Caco-2 (cell line): ENCODE measurements at regions not wholly inside any gene's neighbourhood (a gene's known extent, or its start where the extent isn't known, plus 50 kb on each side); places are given as distances from the start of the nearest gene placed in this dataset.

Experiments used
- BruUV-seq: library from RNA; stranded (reverse); fragments of 400-500 nt; replicated peaks from 2 replicates; lab custom pipeline; 2021; lab: Mats Ljungman, UMichigan
- CTCF ChIA-PET: fragments of 300-600 bp; sonication (Branson Sonifier 250); formaldehyde crosslinking; loops from one replicate; lab custom pipeline; 2022; ENCODE audit warnings: antibody characterized with exemption; lab: Charles Lee
- POLR2A ChIA-PET: fragments of 300-600 bp; sonication (Branson Sonifier 250); formaldehyde crosslinking; loops from one replicate; lab custom pipeline; 2022; ENCODE audit warnings: antibody characterized with exemption; lab: Charles Lee
- DNase-seq, 2 experiments: peaks; one replicate each; pipeline versions ENCODE4 v3.0.0 to v3.0.0-alpha.2; 2020 to 2022
- H3K27me3 ChIP-seq: replicated peaks from 2 replicates; pipeline ENCODE4 v1.6.0; 2011; ENCODE audit warnings: low read length; ENCODE audit not compliant: control insufficient read depth, insufficient read depth
- H3K36me3 ChIP-seq: 2 replicates; pipeline ENCODE4 v1.5.1; 2011; ENCODE audit warnings: low read length; ENCODE audit not compliant: control insufficient read depth, insufficient read depth
- H3K4me1 ChIP-seq: fragments of 250-450 bp; sonication (Bioruptor Pico); 2 replicates; pipeline ENCODE4 v1.5.1; 2020; ENCODE audit warnings: mild to moderate bottlenecking
- H3K4me3 ChIP-seq: 2 replicates; pipeline ENCODE4 v1.5.1; 2011; ENCODE audit warnings: low read depth, mild to moderate bottlenecking, control low read depth, low read length
- H3K9me3 ChIP-seq: fragments of 250-450 bp; sonication (Bioruptor Pico); 2 replicates; pipeline ENCODE4 v1.5.1; 2020; ENCODE audit warnings: mild to moderate bottlenecking, moderate library complexity
- H3K27ac Mint-ChIP-seq: one replicate; pipeline ENCODE4 v1.8.0; 2022; ENCODE audit warnings: mixed read lengths; ENCODE audit not compliant: unreplicated experiment
- H3K27me3 Mint-ChIP-seq: one replicate; pipeline ENCODE4 v1.8.0; 2022; ENCODE audit warnings: mixed read lengths; ENCODE audit not compliant: insufficient read depth, unreplicated experiment
- H3K36me3 Mint-ChIP-seq: one replicate; pipeline ENCODE4 v1.8.0; 2022; ENCODE audit warnings: mild to moderate bottlenecking, mixed read lengths; ENCODE audit not compliant: insufficient read depth, unreplicated experiment
- H3K4me1 Mint-ChIP-seq: one replicate; pipeline ENCODE4 v1.8.0; 2022; ENCODE audit warnings: low read depth, mixed read lengths; ENCODE audit not compliant: unreplicated experiment
- H3K4me3 Mint-ChIP-seq: one replicate; pipeline ENCODE4 v1.8.0; 2022; ENCODE audit warnings: mild to moderate bottlenecking, moderate library complexity, mixed read lengths; ENCODE audit not compliant: unreplicated experiment
- H3K9me3 Mint-ChIP-seq: one replicate; pipeline ENCODE4 v1.8.0; 2022; ENCODE audit warnings: mixed read lengths; ENCODE audit not compliant: unreplicated experiment
- intact Hi-C: fragments of 100-400 bp; cut with micrococcal nuclease; formaldehyde crosslinking; loops from one replicate; pipeline ENCODE4 v1.10.0; 2022; ENCODE audit not compliant: unreplicated experiment
- TF ChIP-seq, protein P1 (sequence below), 2 experiments: fragments of 200-600 bp in 1 of 2; IDR thresholded peaks; 1 replicate in 1 of 2; 2 replicates in 1 of 2; pipeline versions ENCODE4 v1.5.1 to v1.8.0; 2011 to 2022; ENCODE audit warnings: antibody characterized with exemption in 1 of 2, control low read depth in 1 of 2, inconsistent platforms in 1 of 2, low read depth in 1 of 2, low read length in 1 of 2, mild to moderate bottlenecking in 1 of 2, moderate library complexity in 1 of 2; ENCODE audit not compliant: insufficient read depth in 1 of 2, severe bottlenecking in 1 of 2, unreplicated experiment in 1 of 2

DNA sequence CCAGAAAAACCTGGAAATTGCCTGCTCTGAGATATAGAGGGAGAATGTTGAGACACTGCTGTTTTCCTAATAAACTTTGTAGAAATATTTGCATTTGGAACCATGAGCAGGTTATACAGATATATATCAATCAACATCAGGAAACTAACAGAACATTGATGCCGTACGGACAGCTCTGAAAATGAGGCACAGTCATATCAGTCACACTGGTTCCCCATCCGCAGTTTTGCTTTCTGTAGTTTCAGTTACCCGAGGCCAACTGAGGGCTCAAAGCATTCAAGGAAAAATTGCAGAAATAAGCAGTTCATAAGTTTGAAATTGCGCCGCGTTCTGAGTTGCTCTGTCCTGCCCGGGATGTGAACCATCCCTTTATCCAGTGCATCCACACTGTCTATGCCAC lies 137.9 kb downstream of the KLF6 start:
- TF ChIP-seq, protein P1, sequence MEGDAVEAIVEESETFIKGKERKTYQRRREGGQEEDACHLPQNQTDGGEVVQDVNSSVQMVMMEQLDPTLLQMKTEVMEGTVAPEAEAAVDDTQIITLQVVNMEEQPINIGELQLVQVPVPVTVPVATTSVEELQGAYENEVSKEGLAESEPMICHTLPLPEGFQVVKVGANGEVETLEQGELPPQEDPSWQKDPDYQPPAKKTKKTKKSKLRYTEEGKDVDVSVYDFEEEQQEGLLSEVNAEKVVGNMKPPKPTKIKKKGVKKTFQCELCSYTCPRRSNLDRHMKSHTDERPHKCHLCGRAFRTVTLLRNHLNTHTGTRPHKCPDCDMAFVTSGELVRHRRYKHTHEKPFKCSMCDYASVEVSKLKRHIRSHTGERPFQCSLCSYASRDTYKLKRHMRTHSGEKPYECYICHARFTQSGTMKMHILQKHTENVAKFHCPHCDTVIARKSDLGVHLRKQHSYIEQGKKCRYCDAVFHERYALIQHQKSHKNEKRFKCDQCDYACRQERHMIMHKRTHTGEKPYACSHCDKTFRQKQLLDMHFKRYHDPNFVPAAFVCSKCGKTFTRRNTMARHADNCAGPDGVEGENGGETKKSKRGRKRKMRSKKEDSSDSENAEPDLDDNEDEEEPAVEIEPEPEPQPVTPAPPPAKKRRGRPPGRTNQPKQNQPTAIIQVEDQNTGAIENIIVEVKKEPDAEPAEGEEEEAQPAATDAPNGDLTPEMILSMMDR (IDR thresholded peaks at IDR 0.05; ENCODE audit: insufficient read depth in 1 of 2, low read depth in 1 of 2, low read length in 1 of 2, severe bottlenecking in 1 of 2, unreplicated experiment in 1 of 2) = no peak
- POLR2A ChIA-PET = interaction anchor here (0.7 kb wide), 1 partner anchor 37 kb away, joined by 3 read pairs; no protein-coding TSS in a partner anchor
- no peaks in the 10 kb centered on the region for H3K36me3 Mint-ChIP-seq
- H3K36me3 ChIP-seq = no peaks in the 10 kb centered on the region
- no peaks in the 10 kb centered on the region for H3K9me3 ChIP-seq
- H3K9me3 Mint-ChIP-seq = no peaks in the 10 kb centered on the region
- DNase-seq = no peak
- no peak overlapping the region for H3K4me3 ChIP-seq
- no peaks in the 10 kb centered on the region for H3K4me1 Mint-ChIP-seq
- no peak overlapping the region for H3K4me3 Mint-ChIP-seq
- no peak overlapping the region for H3K27ac Mint-ChIP-seq
- intact Hi-C loops = no loop called here
- H3K27me3 ChIP-seq = no peaks in the 10 kb centered on the region
- CTCF ChIA-PET = no interaction called here
- no TSS peak for BruUV-seq
- no peaks in the 10 kb centered on the region for H3K4me1 ChIP-seq
- no peaks in the 10 kb centered on the region for H3K27me3 Mint-ChIP-seq

DNA sequence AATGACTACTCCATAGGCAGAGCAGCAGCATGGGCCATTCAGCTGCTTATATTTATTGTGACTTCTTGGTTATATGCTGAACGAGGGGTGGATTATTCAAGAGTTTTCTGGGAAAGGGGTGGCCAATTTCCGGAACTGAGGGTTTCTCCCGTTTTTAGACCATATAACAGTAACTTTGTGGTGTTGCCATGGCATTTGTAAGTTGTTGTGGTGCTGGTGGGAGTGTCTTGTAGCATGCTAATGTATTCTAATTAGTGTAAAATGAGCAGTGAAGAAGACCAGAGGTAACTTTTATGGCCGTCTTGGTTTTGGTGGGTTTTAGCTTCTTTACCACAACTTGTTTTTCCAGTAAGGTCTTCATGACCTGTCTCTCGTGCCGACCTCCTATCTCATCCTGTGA lies 139.6 kb downstream of the KLF6 start:
- no peaks in the 10 kb centered on the region for H3K4me1 ChIP-seq
- POLR2A ChIA-PET = no interaction called here
- no peaks in the 10 kb centered on the region for H3K36me3 ChIP-seq
- no TSS peak for BruUV-seq
- Mint-ChIP-seq H3K36me3 (no peaks in the 10 kb centered on the region), H3K9me3 (no peaks in the 10 kb centered on the region), H3K4me3 (no peak overlapping the region), H3K27me3 (no peaks in the 10 kb centered on the region), H3K27ac (no peak overlapping the region), H3K4me1 (no peaks in the 10 kb centered on the region)
- no peaks in the 10 kb centered on the region for H3K9me3 ChIP-seq
- H3K27me3 ChIP-seq = no peaks in the 10 kb centered on the region
- no peak overlapping the region for H3K4me3 ChIP-seq
- intact Hi-C loops = no loop called here
- TF ChIP-seq, protein P1 (IDR thresholded peaks at IDR 0.05; ENCODE audit: insufficient read depth in 1 of 2, low read depth in 1 of 2, low read length in 1 of 2, severe bottlenecking in 1 of 2, unreplicated experiment in 1 of 2) = no peak
- no peak for DNase-seq
- CTCF ChIA-PET = no interaction called here

DNA sequence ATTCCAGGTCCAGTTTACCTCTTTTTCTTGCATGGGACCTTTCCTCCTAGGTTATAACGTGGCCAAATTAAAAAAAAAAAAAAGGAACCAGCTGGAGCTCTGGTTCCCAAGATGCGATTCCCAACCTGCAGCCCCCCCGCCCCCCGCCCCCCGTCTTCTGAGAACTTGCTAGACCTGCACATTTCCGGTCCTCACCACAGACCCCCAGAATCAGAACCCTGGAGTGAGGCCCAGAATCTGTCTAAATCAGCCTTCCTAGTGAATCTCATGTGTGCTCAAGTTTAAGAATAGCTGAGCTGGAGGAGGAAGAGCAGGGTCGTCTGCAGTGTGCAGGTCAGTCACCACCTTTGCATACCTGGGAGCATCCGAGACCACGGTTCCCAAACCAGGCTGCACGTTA lies 144.2 kb downstream of the KLF6 start:
- H3K4me1 Mint-ChIP-seq = peaks cover 3% of the 10 kb centered on the region
- no peaks in the 10 kb centered on the region for H3K27me3 Mint-ChIP-seq
- no peak overlapping the region for H3K4me3 Mint-ChIP-seq
- H3K9me3 ChIP-seq = no peaks in the 10 kb centered on the region
- CTCF ChIA-PET = no interaction called here
- no peak overlapping the region for H3K4me3 ChIP-seq
- no peaks in the 10 kb centered on the region for H3K9me3 Mint-ChIP-seq
- intact Hi-C loops = no loop called here
- no peaks in the 10 kb centered on the region for H3K27me3 ChIP-seq
- no peak for DNase-seq
- TF ChIP-seq, protein P1 (IDR thresholded peaks at IDR 0.05; ENCODE audit: insufficient read depth in 1 of 2, low read depth in 1 of 2, low read length in 1 of 2, severe bottlenecking in 1 of 2, unreplicated experiment in 1 of 2) = no peak
- H3K27ac Mint-ChIP-seq = no peak overlapping the region
- H3K36me3 ChIP-seq = no peaks in the 10 kb centered on the region
- no peaks in the 10 kb centered on the region for H3K36me3 Mint-ChIP-seq
- BruUV-seq = no TSS peak
- POLR2A ChIA-PET = no interaction called here
- H3K4me1 ChIP-seq = no peaks in the 10 kb centered on the region
